H9 (cell line): ENCODE measurements at regions not wholly inside any gene's neighbourhood (a gene's known extent, or its start where the extent isn't known, plus 50 kb on each side); places are given as distances from the start of the nearest gene placed in this dataset.

ENCODE experiments used
- DNase-seq: peaks from one replicate; pipeline ENCODE4 v3.0.0-alpha.2; 2017
- H2AFZ ChIP-seq: one replicate; pipeline ENCODE4 v1.6.1; 2013; ENCODE audit warnings: mild to moderate bottlenecking, low read length, control low read depth, moderate library complexity
- H2AK5ac ChIP-seq: 2 replicates; pipeline ENCODE4 v1.6.1; 2013; ENCODE audit warnings: low read length, control low read depth, mixed read lengths; ENCODE audit not compliant: insufficient read length
- H2BK120ac ChIP-seq: one replicate; pipeline ENCODE4 v1.6.1; 2013; ENCODE audit warnings: low read depth, mild to moderate bottlenecking, low read length, control low read depth, inconsistent platforms; ENCODE audit not compliant: poor library complexity, severe bottlenecking
- H2BK12ac ChIP-seq: 2 replicates; pipeline ENCODE4 v1.6.1; 2013; ENCODE audit warnings: low read length, control low read depth, mixed read lengths, low read depth; ENCODE audit not compliant: insufficient read length
- H2BK15ac ChIP-seq: 2 replicates; pipeline ENCODE4 v1.6.1; 2013; ENCODE audit warnings: low read depth, low read length, control low read depth
- H2BK20ac ChIP-seq: one replicate; pipeline ENCODE4 v1.6.1; 2013; ENCODE audit warnings: low read depth, mild to moderate bottlenecking, low read length, control low read depth, inconsistent platforms; ENCODE audit not compliant: poor library complexity, severe bottlenecking
- H2BK5ac ChIP-seq: 2 replicates; pipeline ENCODE4 v1.6.1; 2013; ENCODE audit warnings: low read length, control low read depth, mixed read lengths; ENCODE audit not compliant: insufficient read length
- H3K14ac ChIP-seq: 2 replicates; pipeline ENCODE4 v1.6.1; 2013; ENCODE audit warnings: low read length, control low read depth; ENCODE audit not compliant: insufficient read depth
- H3K18ac ChIP-seq: 2 replicates; pipeline ENCODE4 v1.6.1; 2013; ENCODE audit warnings: low read depth, mild to moderate bottlenecking, mixed read lengths, low read length, control low read depth; ENCODE audit not compliant: insufficient read length
- H3K23ac ChIP-seq: 2 replicates; pipeline ENCODE4 v1.6.1; 2013; ENCODE audit warnings: low read length, control low read depth, mixed read lengths, low read depth; ENCODE audit not compliant: insufficient read length
- H3K23me2 ChIP-seq: 2 replicates; pipeline ENCODE4 v1.6.1; 2013; ENCODE audit warnings: low read depth, mild to moderate bottlenecking, mixed read lengths, low read length, control low read depth; ENCODE audit not compliant: insufficient read length, poor library complexity, severe bottlenecking
- H3K27ac ChIP-seq: 2 replicates; pipeline ENCODE4 v1.5.1; 2013; ENCODE audit warnings: low read length, control low read depth, mixed read lengths, low read depth; ENCODE audit not compliant: insufficient read length
- H3K27me3 ChIP-seq: 2 replicates; pipeline ENCODE4 v1.6.1; 2013; ENCODE audit warnings: low read length, control low read depth, inconsistent platforms; ENCODE audit not compliant: insufficient read depth
- H3K4ac ChIP-seq: 2 replicates; pipeline ENCODE4 v1.6.1; 2013; ENCODE audit warnings: low read depth, mild to moderate bottlenecking, control low read depth, inconsistent platforms, low read length, moderate library complexity
- H3K4me1 ChIP-seq: 2 replicates; pipeline ENCODE4 v1.6.1; 2013; ENCODE audit warnings: low read length, control low read depth, inconsistent platforms; ENCODE audit not compliant: insufficient read depth
- H3K4me2 ChIP-seq: 2 replicates; pipeline ENCODE4 v1.6.1; 2013; ENCODE audit warnings: low read length, control low read depth, mixed read lengths; ENCODE audit not compliant: insufficient read length, insufficient read depth
- H3K56ac ChIP-seq: 2 replicates; pipeline ENCODE4 v1.6.1; 2013; ENCODE audit warnings: low read depth, mild to moderate bottlenecking, mixed read lengths, low read length, control low read depth; ENCODE audit not compliant: insufficient read length
- H3K79me1 ChIP-seq: 2 replicates; pipeline ENCODE4 v1.6.1; 2013; ENCODE audit warnings: low read depth, mild to moderate bottlenecking, moderate library complexity, low read length, control low read depth, inconsistent platforms; ENCODE audit not compliant: insufficient read depth, poor library complexity, severe bottlenecking
- H3K79me2 ChIP-seq: 2 replicates; pipeline ENCODE4 v1.6.1; 2013; ENCODE audit warnings: low read length, control low read depth, inconsistent platforms; ENCODE audit not compliant: insufficient read depth
- H3K9ac ChIP-seq: 2 replicates; pipeline ENCODE4 v1.6.1; 2013; ENCODE audit warnings: low read length, control low read depth, mixed read lengths; ENCODE audit not compliant: insufficient read length; ENCODE audit errors: extremely low read depth
- H3K9me3 ChIP-seq: one replicate; pipeline ENCODE4 v1.6.1; 2013; ENCODE audit warnings: low read depth, low read length, inconsistent platforms; ENCODE audit not compliant: control insufficient read depth
- H3T11ph ChIP-seq: one replicate; pipeline ENCODE4 v1.6.1; 2013; ENCODE audit warnings: mild to moderate bottlenecking, low read length, control low read depth, inconsistent platforms
- H4K20me1 ChIP-seq: one replicate; pipeline ENCODE4 v1.6.1; 2013; ENCODE audit not compliant: control insufficient read depth, insufficient read length, insufficient read depth
- H4K5ac ChIP-seq: 2 replicates; pipeline ENCODE4 v1.6.1; 2013; ENCODE audit warnings: low read depth, mild to moderate bottlenecking, mixed read lengths, low read length, control low read depth; ENCODE audit not compliant: insufficient read length
- H4K8ac ChIP-seq: replicated peaks from 2 replicates; pipeline ENCODE4 v1.6.1; 2013; ENCODE audit warnings: low read length, control low read depth, mixed read lengths, low read depth; ENCODE audit not compliant: insufficient read length
- H4K91ac ChIP-seq: 2 replicates; pipeline ENCODE4 v1.6.1; 2013; ENCODE audit warnings: low read depth, mild to moderate bottlenecking, moderate library complexity, mixed read lengths, low read length, control low read depth; ENCODE audit not compliant: insufficient read length
- H3K27ac Mint-ChIP-seq, 3 experiments: 2 replicates in 2 of 3; 3 replicates in 1 of 3; pipeline ENCODE4 v1.8.0; 2020 to 2021; ENCODE audit warnings: mixed read lengths in 3 of 3, mild to moderate bottlenecking in 1 of 3, moderate library complexity in 1 of 3
- H3K27me3 Mint-ChIP-seq: 2 replicates; pipeline ENCODE4 v1.8.0; 2021; ENCODE audit warnings: low read depth, mild to moderate bottlenecking, moderate library complexity, mixed read lengths
- H3K36me3 Mint-ChIP-seq, 3 experiments: 2 replicates in 2 of 3; 3 replicates in 1 of 3; pipeline ENCODE4 v1.8.0; 2020 to 2021; ENCODE audit warnings: low read depth in 3 of 3, mixed read lengths in 3 of 3; ENCODE audit not compliant: insufficient read depth in 1 of 3
- H3K4me1 Mint-ChIP-seq, 2 experiments: 2 replicates each; pipeline ENCODE4 v1.8.0; 2020; ENCODE audit warnings: mixed read lengths in 2 of 2
- H3K4me3 Mint-ChIP-seq, 2 experiments: 2 replicates in 1 of 2; 3 replicates in 1 of 2; pipeline ENCODE4 v1.8.0; 2020 to 2021; ENCODE audit warnings: mild to moderate bottlenecking in 2 of 2, mixed read lengths in 2 of 2, moderate library complexity in 1 of 2
- H3K9me3 Mint-ChIP-seq, 2 experiments: 2 replicates in 1 of 2; 3 replicates in 1 of 2; pipeline ENCODE4 v1.8.0; 2020; ENCODE audit warnings: mild to moderate bottlenecking in 2 of 2, mixed read lengths in 2 of 2, moderate library complexity in 1 of 2
- CTCF ChIP-seq: fragments of 200-600 bp; sonication (generic); conservative IDR thresholded peaks from 3 replicates; pipeline ENCODE4 v1.8.0; 2021; ENCODE audit warnings: antibody characterized with exemption, mild to moderate bottlenecking
- WGBS: extraction: QIAGEN DNeasy Blood & Tissue Kit; methylation state at CpG from one replicate; pipeline ENCODE4 v1.1.7; 2013; ENCODE audit warnings: missing lambda C conversion rate, low lambda C conversion rate, mixed read lengths; ENCODE audit not compliant: insufficient read length; ENCODE audit errors: extremely low coverage; 5-methylcytosine and 5-hydroxymethylcytosine counted together

GRCh38 chr4:135227842-135228241 lies 1026.3 kb upstream of the PABPC4L start:
- Histone ChIP-seq H3K4me2 (no peak overlapping the region), H3K9me3 (no peaks in the 10 kb centered on the region), H3K23ac (no peak overlapping the region), H2BK12ac (no peak overlapping the region), H2BK15ac (no peak overlapping the region), H3K9ac (no peak overlapping the region), H2AK5ac (no peak overlapping the region), H3K27ac (no peak overlapping the region), H2BK20ac (no peak overlapping the region), H3T11ph (no peak overlapping the region), H3K4me1 (no peaks in the 10 kb centered on the region), H4K8ac (no peak overlapping the region), H2BK120ac (no peak overlapping the region), H2BK5ac (no peak overlapping the region), H4K91ac (no peak overlapping the region), H3K14ac (no peak overlapping the region), H2AFZ (no peak overlapping the region), H3K4ac (no peak overlapping the region), H3K23me2 (no peaks in the 10 kb centered on the region), H3K79me2 (no peaks in the 10 kb centered on the region), H4K20me1 (no peaks in the 10 kb centered on the region), H3K79me1 (no peaks in the 10 kb centered on the region), H3K18ac (no peak overlapping the region), H3K27me3 (no peaks in the 10 kb centered on the region), H4K5ac (no peak overlapping the region), H3K56ac (no peak overlapping the region)
- peaks cover 0 to 4% of the 10 kb centered on the region in 2 experiments; a peak in 2 of 4 replicates for H3K4me1 Mint-ChIP-seq
- H3K36me3 Mint-ChIP-seq = no peaks in the 10 kb centered on the region; a peak in 2 of 7 replicates
- H3K27ac Mint-ChIP-seq = no peak overlapping the region
- WGBS = no CpG with 5 or more reads among the region's 1 CpG
- no peak for DNase-seq
- no peak for TF ChIP-seq CTCF
- no peak overlapping the region for H3K4me3 Mint-ChIP-seq
- no peaks in the 10 kb centered on the region for H3K27me3 Mint-ChIP-seq
- peaks cover 0 to 2% of the 10 kb centered on the region in 2 experiments; a peak in 1 of 5 replicates for H3K9me3 Mint-ChIP-seq
